GM21528 (cell line): ENCODE measurements at regions not wholly inside any gene's neighbourhood (a gene's known extent, or its start where the extent isn't known, plus 50 kb on each side); places are given as distances from the start of the nearest gene placed in this dataset.

Experiments
- ATAC-seq: cut with Tn5 transposase; IDR thresholded peaks from one replicate; pipeline ENCODE4 v1.9.1; 2021; ENCODE audit warnings: mild to moderate bottlenecking, moderate library complexity; ENCODE audit not compliant: unreplicated experiment, low FRiP score

GRCh38 chr18:70387027-70387426 lies 98.2 kb downstream of the SOCS6 start:
- no peak for ATAC-seq

GRCh38 chr18:70386582-70386981 lies 97.7 kb downstream of the SOCS6 start:
- ATAC-seq, result no peak

DNA sequence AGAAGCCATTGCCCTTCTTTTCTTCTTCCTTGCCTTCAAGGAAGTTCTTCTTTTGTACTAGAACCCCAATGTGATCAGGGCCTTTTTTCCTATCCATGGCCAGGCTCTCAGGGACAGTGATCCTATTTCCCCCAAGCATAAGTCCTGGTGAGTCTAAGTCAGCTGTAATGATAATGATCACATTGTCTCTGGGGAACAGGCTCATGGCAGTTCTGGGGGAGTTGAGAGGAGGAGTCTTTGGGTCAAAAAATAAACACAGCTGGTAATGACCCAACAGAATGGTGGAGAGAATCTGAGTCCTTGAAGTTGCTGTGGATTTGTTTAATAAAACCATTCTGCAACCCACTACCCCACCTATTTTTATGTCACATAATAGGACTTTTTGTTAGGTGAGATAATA lies 96.6 kb downstream of the SOCS6 start:
- ATAC-seq, result no peak

GRCh38 chr18:70384181-70384790 lies 95.4 kb downstream of the SOCS6 start:
- ATAC-seq, result no peak

GRCh38 chr18:70382992-70383717 lies 94.3 kb downstream of the SOCS6 start:
- no peak for ATAC-seq

DNA sequence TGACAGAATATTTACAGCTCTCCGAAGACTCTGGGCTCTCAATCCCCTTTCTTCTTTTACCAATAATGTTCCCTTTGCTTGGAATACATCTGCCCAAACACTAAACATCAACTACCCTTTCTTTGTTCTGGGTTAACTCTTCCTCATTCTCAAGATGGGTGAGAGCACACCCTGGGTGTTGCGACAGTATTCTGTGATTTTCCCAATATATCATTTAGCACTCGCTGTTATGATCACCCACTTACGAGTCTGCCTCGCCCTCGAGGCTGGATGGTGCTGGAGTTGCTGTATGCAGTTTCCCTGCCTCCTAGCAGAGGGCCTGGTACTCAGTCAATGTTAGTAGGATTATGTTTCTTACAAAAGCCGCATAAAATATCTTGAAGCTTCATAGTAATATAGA lies 93.2 kb downstream of the SOCS6 start:
- no peak for ATAC-seq

- no peak for ATAC-seq
Observed at GRCh38 chr18:70380915-70381896, 92.4 kb downstream of the SOCS6 start.
